SK-N-SH treated with all-trans-retinoic acid at 6 μM for 48 hours (cell line): ENCODE measurements at regions not wholly inside any gene's neighbourhood (a gene's known extent, or its start where the extent isn't known, plus 50 kb on each side); places are given as distances from the start of the nearest gene placed in this dataset.

Experiments used
- ATAC-seq: fragments of 200-7000 bp; cut with Tn5 transposase; 3 replicates; pipeline ENCODE4 v1.9.1; 2020; ENCODE audit warnings: mild to moderate bottlenecking, moderate library complexity
- ARNTL ChIP-seq: fragments of 450-650 bp; formaldehyde crosslinking; IDR thresholded peaks from 2 replicates; pipeline ENCODE4 v1.5.0; 2020; ENCODE audit warnings: low read depth, mild to moderate bottlenecking, moderate library complexity, borderline replicate concordance
- BACH2 ChIP-seq: fragments of 250-450 bp; sonication (Bioruptor Pico); IDR thresholded peaks from 2 replicates; pipeline ENCODE4 v1.9.0; 2021; ENCODE audit warnings: mild to moderate bottlenecking, borderline replicate concordance
- CREB5 ChIP-seq: fragments of 250-450 bp; sonication (Bioruptor Pico); IDR thresholded peaks from 2 replicates; pipeline ENCODE4 v1.5.1; 2020; ENCODE audit warnings: low read depth, mild to moderate bottlenecking, moderate library complexity
- CSDC2 ChIP-seq: fragments of 250-450 bp; sonication (Bioruptor Pico); IDR thresholded peaks from 2 replicates; pipeline ENCODE4 v1.5.0; 2020; ENCODE audit warnings: mild to moderate bottlenecking, moderate library complexity
- GLIS3 ChIP-seq: fragments of 250-450 bp; sonication (Bioruptor Pico); IDR thresholded peaks from 2 replicates; pipeline ENCODE4 v1.5.0; 2020; ENCODE audit warnings: mild to moderate bottlenecking, moderate library complexity
- ISL1 ChIP-seq: fragments of 250-450 bp; sonication (Bioruptor Pico); IDR thresholded peaks from 2 replicates; pipeline ENCODE4 v2.1.2; 2022; ENCODE audit warnings: mild to moderate bottlenecking, moderate library complexity
- OSR1 ChIP-seq: fragments of 250-450 bp; sonication (Bioruptor Pico); IDR thresholded peaks from 2 replicates; pipeline ENCODE4 v1.8.0; 2022; ENCODE audit warnings: moderate library complexity, mild to moderate bottlenecking, inconsistent platforms
- POU6F1 ChIP-seq: fragments of 250-450 bp; sonication (Bioruptor Pico); IDR thresholded peaks from 2 replicates; pipeline ENCODE4 v1.8.0; 2021; ENCODE audit warnings: low read depth, mild to moderate bottlenecking, moderate library complexity, borderline replicate concordance
- PPARA ChIP-seq: fragments of 250-450 bp; sonication (Bioruptor Pico); IDR thresholded peaks from 2 replicates; pipeline ENCODE4 v1.5.0; 2020; ENCODE audit warnings: mild to moderate bottlenecking, borderline replicate concordance
- RARB ChIP-seq: fragments of 250-450 bp; sonication (Bioruptor Pico); IDR thresholded peaks from 2 replicates; pipeline ENCODE4 v1.8.0; 2021; ENCODE audit warnings: mild to moderate bottlenecking, moderate library complexity
- SNAI2 ChIP-seq: fragments of 250-450 bp; sonication (Bioruptor Pico); IDR thresholded peaks from 2 replicates; pipeline ENCODE4 v1.5.0; 2020; ENCODE audit warnings: mild to moderate bottlenecking, moderate library complexity
- TCF4 ChIP-seq: fragments of 250-450 bp; sonication (Bioruptor Pico); IDR thresholded peaks from 2 replicates; pipeline ENCODE4 v1.8.0; 2021; ENCODE audit warnings: mild to moderate bottlenecking, moderate library complexity, borderline replicate concordance
- TOX ChIP-seq: fragments of 250-450 bp; sonication (Bioruptor Pico); IDR thresholded peaks from 2 replicates; pipeline ENCODE4 v1.8.0; 2021; ENCODE audit warnings: mild to moderate bottlenecking, moderate library complexity, borderline replicate concordance
- TSHZ2 ChIP-seq: fragments of 250-450 bp; sonication (Bioruptor Pico); IDR thresholded peaks from 2 replicates; pipeline ENCODE4 v1.5.0; 2020; ENCODE audit warnings: mild to moderate bottlenecking, moderate library complexity
- ZC3H10 ChIP-seq: fragments of 250-450 bp; sonication (Bioruptor Pico); IDR thresholded peaks from 2 replicates; pipeline ENCODE4 v1.5.1; 2021; ENCODE audit warnings: mild to moderate bottlenecking, moderate library complexity
- ZFP3 ChIP-seq: fragments of 250-450 bp; sonication (Bioruptor Pico); IDR thresholded peaks from 2 replicates; pipeline ENCODE4 v1.5.0; 2020; ENCODE audit warnings: mild to moderate bottlenecking, moderate library complexity
- ZFP30 ChIP-seq: fragments of 450-650 bp; formaldehyde crosslinking; IDR thresholded peaks from 2 replicates; pipeline ENCODE4 v1.5.0; 2022; ENCODE audit warnings: mild to moderate bottlenecking, moderate library complexity
- ZNF70 ChIP-seq: fragments of 450-650 bp; formaldehyde crosslinking; IDR thresholded peaks from 2 replicates; pipeline ENCODE4 v1.5.0; 2020; ENCODE audit warnings: mild to moderate bottlenecking, moderate library complexity
- ZNF8 ChIP-seq: fragments of 450-650 bp; formaldehyde crosslinking; IDR thresholded peaks from 2 replicates; pipeline ENCODE4 v1.5.0; 2020; ENCODE audit warnings: mild to moderate bottlenecking, moderate library complexity

GRCh38 chr13:111486801-111487200, 166.4 kb downstream of the TEX29 start:
- no peak for TF ChIP-seq RARB (CRISPR knock-in tag)
- no peak for TF ChIP-seq ZC3H10 (CRISPR knock-in tag)
- no peak for TF ChIP-seq ZNF8 (CRISPR knock-in tag)
- TF ChIP-seq TOX (CRISPR knock-in tag): no peak
- TF ChIP-seq CREB5 (CRISPR knock-in tag): no peak
- no peak for TF ChIP-seq GLIS3 (CRISPR knock-in tag)
- TF ChIP-seq ARNTL (CRISPR knock-in tag): no peak
- TF ChIP-seq ISL1: no peak
- TF ChIP-seq SNAI2 (CRISPR knock-in tag): no peak
- TF ChIP-seq OSR1: no peak

GRCh38 chr13:111488486-111489132, 168.2 kb downstream of the TEX29 start:
- ATAC-seq: no peak
- no peak for TF ChIP-seq TSHZ2
- TF ChIP-seq OSR1: no peak
- no peak for TF ChIP-seq CREB5 (CRISPR knock-in tag)
- no peak for TF ChIP-seq GLIS3 (CRISPR knock-in tag)

More at GRCh38 chr13:111486801-111487200, 166.4 kb downstream of the TEX29 start:
- ATAC-seq: no peak

- ATAC-seq: no peak
- no peak for TF ChIP-seq ZNF70
- TF ChIP-seq POU6F1: no peak
- TF ChIP-seq ZFP3 (CRISPR knock-in tag): no peak
- no peak for TF ChIP-seq TSHZ2
- no peak for TF ChIP-seq PPARA (CRISPR knock-in tag)
Observed at GRCh38 chr13:111489301-111489700, 168.9 kb downstream of the TEX29 start.

- ATAC-seq: no peak
- no peak for TF ChIP-seq ZNF70
- TF ChIP-seq OSR1: no peak
- no peak for TF ChIP-seq TSHZ2
- no peak for TF ChIP-seq TCF4 (CRISPR knock-in tag)
- TF ChIP-seq ZC3H10 (CRISPR knock-in tag): no peak
- no peak for TF ChIP-seq ARNTL (CRISPR knock-in tag)
- no peak for TF ChIP-seq TOX (CRISPR knock-in tag)
- TF ChIP-seq CREB5 (CRISPR knock-in tag): no peak
- no peak for TF ChIP-seq BACH2 (CRISPR knock-in tag)
- TF ChIP-seq CSDC2 (CRISPR knock-in tag): no peak
- no peak for TF ChIP-seq ZFP30 (CRISPR knock-in tag)
- TF ChIP-seq ISL1: no peak
Observed at GRCh38 chr13:111490611-111491010, 170.2 kb downstream of the TEX29 start.
